RWPE1 (cell line): ENCODE measurements at regions not wholly inside any gene's neighbourhood (a gene's known extent, or its start where the extent isn't known, plus 50 kb on each side); places are given as distances from the start of the nearest gene placed in this dataset.
"Not testable (repeated sequence)": the region's sequence is repeated elsewhere in the genome, so short reads cannot be mapped to it uniquely, and the experiment has no call there.

Source experiments
- CTCF ChIA-PET: fragments of 350-600 bp; sonication (Branson Sonifier 250); formaldehyde crosslinking; extraction: SDS; loops from one replicate; lab custom pipeline; 2021; lab: Yijun Ruan, JAX
- POLR2A ChIA-PET: fragments of 400-600 bp; formaldehyde crosslinking; extraction: SDS; loops from one replicate; lab custom pipeline; 2020; ENCODE audit warnings: antibody characterized with exemption; ENCODE audit not compliant: low non-redundant PET; lab: Yijun Ruan, JAX
- DNase-seq: peaks from one replicate; pipeline ENCODE4 v3.0.0; 2012; ENCODE audit warnings: low spot score
- H3K27ac ChIP-seq: fragments of 450-650 bp; 2 replicates; pipeline ENCODE4 v1.5.1; 2017
- TF ChIP-seq, protein P1 (sequence below): fragments of 450-650 bp; conservative IDR thresholded peaks from 2 replicates; pipeline ENCODE4 v1.5.1; 2017; ENCODE audit warnings: low read depth, mild to moderate bottlenecking

GRCh38 chr16:60642956-60643355 lies 1393.3 kb downstream of the CDH8 start:
- no peak overlapping the region for H3K27ac ChIP-seq
- POLR2A ChIA-PET = no interaction called here
- TF ChIP-seq, protein P1, sequence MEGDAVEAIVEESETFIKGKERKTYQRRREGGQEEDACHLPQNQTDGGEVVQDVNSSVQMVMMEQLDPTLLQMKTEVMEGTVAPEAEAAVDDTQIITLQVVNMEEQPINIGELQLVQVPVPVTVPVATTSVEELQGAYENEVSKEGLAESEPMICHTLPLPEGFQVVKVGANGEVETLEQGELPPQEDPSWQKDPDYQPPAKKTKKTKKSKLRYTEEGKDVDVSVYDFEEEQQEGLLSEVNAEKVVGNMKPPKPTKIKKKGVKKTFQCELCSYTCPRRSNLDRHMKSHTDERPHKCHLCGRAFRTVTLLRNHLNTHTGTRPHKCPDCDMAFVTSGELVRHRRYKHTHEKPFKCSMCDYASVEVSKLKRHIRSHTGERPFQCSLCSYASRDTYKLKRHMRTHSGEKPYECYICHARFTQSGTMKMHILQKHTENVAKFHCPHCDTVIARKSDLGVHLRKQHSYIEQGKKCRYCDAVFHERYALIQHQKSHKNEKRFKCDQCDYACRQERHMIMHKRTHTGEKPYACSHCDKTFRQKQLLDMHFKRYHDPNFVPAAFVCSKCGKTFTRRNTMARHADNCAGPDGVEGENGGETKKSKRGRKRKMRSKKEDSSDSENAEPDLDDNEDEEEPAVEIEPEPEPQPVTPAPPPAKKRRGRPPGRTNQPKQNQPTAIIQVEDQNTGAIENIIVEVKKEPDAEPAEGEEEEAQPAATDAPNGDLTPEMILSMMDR = no peak
- peak; percentile 35 for DNase-seq
- CTCF ChIA-PET = no interaction called here

DNA sequence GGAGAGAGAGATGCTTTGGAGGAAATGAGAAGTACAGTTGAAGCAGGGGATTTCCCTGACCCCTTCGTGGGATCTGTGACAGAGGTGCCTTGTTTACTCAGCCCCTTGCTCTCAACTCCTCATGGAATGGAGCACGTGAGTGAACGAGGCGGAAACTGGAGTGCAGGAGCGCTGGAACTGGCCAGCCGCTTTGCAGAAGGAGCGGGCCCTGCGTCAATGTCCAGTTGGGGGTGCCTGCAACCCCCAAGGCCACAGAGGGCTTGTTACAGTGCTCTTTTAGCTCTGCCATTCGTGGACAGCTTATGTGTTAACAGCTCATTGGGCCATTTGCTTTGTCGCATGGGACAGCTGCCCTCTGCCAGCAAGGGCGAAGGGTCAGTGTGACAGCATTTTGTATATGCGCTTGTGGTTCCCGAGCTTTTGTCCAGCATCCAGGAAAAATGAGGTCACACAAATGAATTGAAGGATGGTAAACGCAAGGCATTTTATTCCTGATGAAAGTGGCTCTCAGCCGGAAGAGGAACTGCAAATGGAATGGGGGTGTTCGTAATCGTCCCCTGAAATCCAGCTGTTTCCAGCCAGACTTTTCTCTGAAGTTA lies 1395.1 kb downstream of the CDH8 start:
- no peak for DNase-seq
- POLR2A ChIA-PET = no interaction called here
- CTCF ChIA-PET = no interaction called here
- no peak overlapping the region for H3K27ac ChIP-seq
- TF ChIP-seq, protein P1 = no peak

- H3K27ac ChIP-seq = no peak overlapping the region
- no peak for DNase-seq
- POLR2A ChIA-PET = no interaction called here
- TF ChIP-seq, protein P1 = no peak
- CTCF ChIA-PET = no interaction called here
Observed at GRCh38 chr16:60640038-60640437, 1396.2 kb downstream of the CDH8 start.

- CTCF ChIA-PET, H3K27ac ChIP-seq, DNase-seq, POLR2A ChIA-PET: not testable (repeated sequence)
Observed at GRCh38 chr16:60636636-60637035, 1399.6 kb downstream of the CDH8 start.

GRCh38 chr16:60636117-60636516 lies 1400.1 kb downstream of the CDH8 start:
- TF ChIP-seq, protein P1 = no peak
- ChIA-PET CTCF (no interaction called here), POLR2A (no interaction called here)
- no peak overlapping the region for H3K27ac ChIP-seq
- peak; percentile 1 for DNase-seq

DNA sequence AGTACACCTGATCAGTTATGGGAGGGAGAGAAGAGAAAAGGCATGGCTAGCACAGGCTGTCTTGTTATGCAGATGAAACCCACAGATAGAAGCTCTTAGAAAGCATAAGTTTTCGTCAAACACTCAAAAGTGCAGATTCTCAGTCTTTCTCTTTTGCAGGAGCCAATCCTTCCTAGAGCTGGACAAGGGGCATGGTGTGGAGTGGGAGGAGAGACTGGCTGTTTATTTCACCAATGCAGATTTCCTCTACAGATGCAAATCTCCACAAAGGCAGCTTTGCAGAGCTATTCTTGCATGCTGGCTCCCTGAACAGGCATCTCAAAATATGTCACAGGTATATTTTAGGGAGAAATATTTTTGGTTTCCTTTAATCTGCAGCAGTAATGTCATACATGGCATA lies 1400.7 kb downstream of the CDH8 start:
- no peak overlapping the region for H3K27ac ChIP-seq
- TF ChIP-seq, protein P1 = no peak
- DNase-seq = no peak
- ChIA-PET POLR2A (no interaction called here), CTCF (no interaction called here)

- no peak overlapping the region for H3K27ac ChIP-seq
- CTCF ChIA-PET = no interaction called here
- TF ChIP-seq, protein P1 = no peak
- no peak for DNase-seq
- POLR2A ChIA-PET = no interaction called here
Observed at GRCh38 chr16:60611844-60612243, 1424.4 kb downstream of the CDH8 start.
